T-cell (primary cell): ENCODE measurements at regions not wholly inside any gene's neighbourhood (a gene's known extent, or its start where the extent isn't known, plus 50 kb on each side); places are given as distances from the start of the nearest gene placed in this dataset.
"Not testable (repeated sequence)": the region's sequence is repeated elsewhere in the genome, so short reads cannot be mapped to it uniquely, and the experiment has no call there.

Experiments used
- ATAC-seq, 4 experiments: fragments of 200-7000 bp in 3 of 4; fragments of 150-1000 bp in 1 of 4; cut with Tn5 transposase; replicated peaks in 1 of 4; 1 replicate in 3 of 4; 2 replicates in 1 of 4; pipeline ENCODE4 v1.10.0; 2021; ENCODE audit warnings: moderate library complexity in 3 of 4, mild to moderate bottlenecking in 2 of 4, moderate number of reproducible peaks in 1 of 4
- CTCF ChIA-PET, 2 donors: fragments of 300-600 bp; sonication (Branson Sonifier 250); formaldehyde crosslinking; loops; one replicate each; lab custom pipeline; 2022; ENCODE audit warnings: antibody characterized with exemption in 2 of 2; lab: Charles Lee
- POLR2A ChIA-PET, 2 donors: fragments of 300-600 bp; sonication (Branson Sonifier 250); formaldehyde crosslinking; loops; one replicate each; lab custom pipeline; 2022; ENCODE audit warnings: antibody characterized with exemption in 2 of 2; lab: Charles Lee
- DNase-seq, 35 experiments: peaks; one replicate each; pipeline versions ENCODE4 v3.0.0 to v3.0.0-alpha.2; 2013 to 2023
- H3K27ac ChIP-seq: one replicate; pipeline ENCODE4 v1.5.1; 2013; ENCODE audit warnings: low read length
- H3K27me3 ChIP-seq, 2 experiments: replicated peaks in 1 of 2; 1 replicate in 1 of 2; 2 replicates in 1 of 2; pipeline versions ENCODE4 v1.6.1 to v1.7.0; 2013; ENCODE audit warnings: low read length in 1 of 2, mixed read lengths in 1 of 2; ENCODE audit not compliant: control insufficient read depth in 2 of 2, insufficient read depth in 2 of 2; ENCODE audit errors: extremely low read depth in 1 of 2
- H3K36me3 ChIP-seq, 2 donors: 1 replicate in 1 of 2; 2 replicates in 1 of 2; pipeline versions ENCODE4 v1.6.1 to v1.7.0; 2013; ENCODE audit warnings: low read length in 1 of 2; ENCODE audit not compliant: control insufficient read depth in 2 of 2, insufficient read depth in 1 of 2; ENCODE audit errors: extremely low read depth in 1 of 2
- H3K4me1 ChIP-seq, 2 experiments: 1 replicate in 1 of 2; 2 replicates in 1 of 2; pipeline versions ENCODE4 v1.6.1 to v1.7.0; 2013; ENCODE audit warnings: low read length in 2 of 2, mixed read lengths in 1 of 2; ENCODE audit not compliant: insufficient read depth in 2 of 2, control insufficient read depth in 1 of 2; ENCODE audit errors: extremely low read depth in 1 of 2
- H3K4me3 ChIP-seq, 2 donors: 1 replicate in 1 of 2; 2 replicates in 1 of 2; pipeline versions ENCODE4 v1.5.1 to v1.7.0; 2013; ENCODE audit warnings: mild to moderate bottlenecking in 2 of 2, low read length in 1 of 2, moderate library complexity in 1 of 2; ENCODE audit not compliant: control insufficient read depth in 1 of 2; ENCODE audit errors: extremely low read depth in 1 of 2
- H3K9me3 ChIP-seq: 2 replicates; pipeline ENCODE4 v1.7.0; 2013
- H3K27ac Mint-ChIP-seq, 2 donors: one replicate each; pipeline ENCODE4 v1.8.0; 2020 to 2021; ENCODE audit warnings: mild to moderate bottlenecking in 2 of 2, mixed read lengths in 2 of 2
- H3K27me3 Mint-ChIP-seq, 2 donors: one replicate each; pipeline ENCODE4 v1.8.0; 2021 to 2022; ENCODE audit warnings: mixed read lengths in 2 of 2
- H3K36me3 Mint-ChIP-seq: one replicate; pipeline ENCODE4 v1.8.0; 2021; ENCODE audit warnings: mixed read lengths
- H3K4me1 Mint-ChIP-seq, 3 donors: one replicate each; pipeline ENCODE4 v1.8.0; 2020 to 2022; ENCODE audit warnings: mixed read lengths in 3 of 3, mild to moderate bottlenecking in 1 of 3
- H3K4me3 Mint-ChIP-seq, 3 donors: one replicate each; pipeline ENCODE4 v1.8.0; 2020 to 2022; ENCODE audit warnings: mild to moderate bottlenecking in 3 of 3, mixed read lengths in 3 of 3, moderate library complexity in 3 of 3
- H3K9me3 Mint-ChIP-seq, 3 donors: one replicate each; pipeline ENCODE4 v1.8.0; 2020 to 2022; ENCODE audit warnings: mixed read lengths in 3 of 3
- WGBS: methylation state at CpG from one replicate; pipeline ENCODE4 v1.1.5; 2013; ENCODE audit warnings: missing lambda C conversion rate; ENCODE audit not compliant: insufficient coverage; 5-methylcytosine and 5-hydroxymethylcytosine counted together

GRCh38 chr4:112082954-112083586 lies 62.2 kb upstream of the FAM241A start:
- CTCF ChIA-PET: no interaction called here

GRCh38 chr4:112083587-112084347 lies 61.5 kb upstream of the FAM241A start:
- H3K27ac ChIP-seq: no peak overlapping the region
- Mint-ChIP-seq H3K9me3 (no peaks in the 10 kb centered on the region), H3K27ac (no peak overlapping the region), H3K27me3 (peaks cover 5 to 6% of the 10 kb centered on the region in 2 donors), H3K4me1 (no peaks in the 10 kb centered on the region), H3K4me3 (no peak overlapping the region), H3K36me3 (no peaks in the 10 kb centered on the region)
- H3K4me1 ChIP-seq: no peaks in the 10 kb centered on the region
- no peaks in the 10 kb centered on the region for H3K9me3 ChIP-seq
- H3K27me3 ChIP-seq: no peaks in the 10 kb centered on the region
- DNase-seq (no peak), ATAC-seq (no peak)
- H3K36me3 ChIP-seq: no peaks in the 10 kb centered on the region
- H3K4me3 ChIP-seq: no peak overlapping the region
- ChIA-PET POLR2A (no interaction called here), CTCF (interaction anchor here (0.5 to 0.6 kb wide), 2 partner anchors 34 to 417 kb away, joined by 4 to 7 read pairs; no protein-coding TSS in a partner anchor)
- no CpG with 5 or more reads among the region's 3 CpGs for WGBS

More at GRCh38 chr4:112082954-112083586, 62.2 kb upstream of the FAM241A start:
- Mint-ChIP-seq H3K36me3 (no peaks in the 10 kb centered on the region), H3K4me3 (no peak overlapping the region), H3K27me3 (peaks cover 3 to 6% of the 10 kb centered on the region in 2 donors), H3K9me3 (no peaks in the 10 kb centered on the region), H3K4me1 (no peaks in the 10 kb centered on the region), H3K27ac (no peak overlapping the region)
- Histone ChIP-seq H3K4me1 (no peaks in the 10 kb centered on the region), H3K9me3 (no peaks in the 10 kb centered on the region), H3K27ac (no peak overlapping the region), H3K36me3 (no peaks in the 10 kb centered on the region), H3K27me3 (no peaks in the 10 kb centered on the region), H3K4me3 (no peak overlapping the region)
- no peak for DNase-seq
- POLR2A ChIA-PET: no interaction called here
- no CpG with 5 or more reads among the region's 2 CpGs for WGBS
- no peak for ATAC-seq

- ATAC-seq (no peak), DNase-seq (no peak)
- Mint-ChIP-seq H3K4me1 (no peaks in the 10 kb centered on the region), H3K27ac (no peak overlapping the region), H3K36me3 (no peaks in the 10 kb centered on the region), H3K4me3 (no peak overlapping the region), H3K27me3 (peaks cover 5 to 6% of the 10 kb centered on the region in 2 donors), H3K9me3 (no peaks in the 10 kb centered on the region)
- H3K4me3 ChIP-seq: no peak overlapping the region
- no peaks in the 10 kb centered on the region for H3K4me1 ChIP-seq
- no peaks in the 10 kb centered on the region for H3K9me3 ChIP-seq
- ChIA-PET CTCF (interaction anchor here in 1 of 2 donors (0.6 kb wide), 1 partner anchor 111 kb away, joined by 5 read pairs; no protein-coding TSS in a partner anchor), POLR2A (no interaction called here)
- no peaks in the 10 kb centered on the region for H3K36me3 ChIP-seq
- no CpG with 5 or more reads among the region's 6 CpGs for WGBS
- no peaks in the 10 kb centered on the region for H3K27me3 ChIP-seq
- no peak overlapping the region for H3K27ac ChIP-seq
Measured at GRCh38 chr4:112085156-112086035, 59.9 kb upstream of the FAM241A start.

- DNase-seq (no peak), ATAC-seq (no peak)
- Histone ChIP-seq H3K4me1 (no peaks in the 10 kb centered on the region), H3K9me3 (no peaks in the 10 kb centered on the region), H3K27me3 (no peaks in the 10 kb centered on the region), H3K27ac (no peak overlapping the region), H3K36me3 (no peaks in the 10 kb centered on the region), H3K4me3 (no peak overlapping the region)
- ChIA-PET CTCF (no interaction called here), POLR2A (no interaction called here)
- H3K27ac Mint-ChIP-seq: no peak overlapping the region
- no peaks in the 10 kb centered on the region for H3K4me1 Mint-ChIP-seq
- H3K27me3 Mint-ChIP-seq: peaks cover 5 to 6% of the 10 kb centered on the region in 2 donors
- H3K4me3 Mint-ChIP-seq: no peak overlapping the region
- H3K36me3 Mint-ChIP-seq: no peaks in the 10 kb centered on the region
- no peaks in the 10 kb centered on the region for H3K9me3 Mint-ChIP-seq
Measured at GRCh38 chr4:112086036-112086434, 59.2 kb upstream of the FAM241A start.

- H3K4me3 Mint-ChIP-seq, H3K36me3 ChIP-seq, H3K27ac Mint-ChIP-seq, H3K4me1 ChIP-seq, ATAC-seq, POLR2A ChIA-PET, H3K27me3 Mint-ChIP-seq, H3K9me3 Mint-ChIP-seq, H3K36me3 Mint-ChIP-seq, H3K27me3 ChIP-seq, H3K4me3 ChIP-seq, H3K9me3 ChIP-seq, H3K27ac ChIP-seq, CTCF ChIA-PET, DNase-seq, H3K4me1 Mint-ChIP-seq: not testable (repeated sequence)
- 90% methylated on average over 15 of the region's 17 CpGs for WGBS
Measured at GRCh38 chr4:112086661-112087060, 58.6 kb upstream of the FAM241A start.

GRCh38 chr4:112092330-112092729 lies 52.9 kb upstream of the FAM241A start:
- POLR2A ChIA-PET, H3K9me3 Mint-ChIP-seq, H3K27me3 ChIP-seq, H3K36me3 ChIP-seq, DNase-seq, H3K4me3 Mint-ChIP-seq, H3K27me3 Mint-ChIP-seq, H3K4me1 ChIP-seq, H3K4me3 ChIP-seq, H3K27ac ChIP-seq, H3K9me3 ChIP-seq, ATAC-seq, H3K36me3 Mint-ChIP-seq, CTCF ChIA-PET, H3K27ac Mint-ChIP-seq, H3K4me1 Mint-ChIP-seq: not testable (repeated sequence)
- no CpG with 5 or more reads among the region's 2 CpGs for WGBS
